Stromal cell of bone marrow (primary cell): ENCODE measurements at regions not wholly inside any gene's neighbourhood (a gene's known extent, or its start where the extent isn't known, plus 50 kb on each side); places are given as distances from the start of the nearest gene placed in this dataset.

Experiments used
- DNase-seq: peaks from one replicate; pipeline ENCODE4 v3.0.0-alpha.2; 2012; ENCODE audit warnings: low read depth

DNA sequence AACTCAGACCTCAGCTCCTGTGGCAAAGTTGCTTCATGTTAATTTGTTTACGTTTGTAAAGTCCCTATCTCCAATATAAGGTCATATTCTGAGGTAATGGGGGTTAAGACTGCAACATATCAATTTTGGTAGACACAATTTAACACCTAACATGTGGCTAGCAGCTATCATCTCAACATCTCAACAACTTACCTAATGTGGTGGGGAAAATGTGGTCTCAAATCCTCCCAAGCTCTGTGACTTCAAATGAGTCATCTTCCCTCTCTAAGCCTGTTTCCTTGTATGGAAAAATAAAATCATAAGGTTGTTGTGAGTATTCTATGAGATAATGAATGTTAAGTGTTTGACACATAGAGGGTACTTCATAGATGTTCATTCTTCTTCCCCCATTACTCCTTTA lies 443.3 kb downstream of the CDK5RAP2 start:
- peak; percentile 3 for DNase-seq

DNA sequence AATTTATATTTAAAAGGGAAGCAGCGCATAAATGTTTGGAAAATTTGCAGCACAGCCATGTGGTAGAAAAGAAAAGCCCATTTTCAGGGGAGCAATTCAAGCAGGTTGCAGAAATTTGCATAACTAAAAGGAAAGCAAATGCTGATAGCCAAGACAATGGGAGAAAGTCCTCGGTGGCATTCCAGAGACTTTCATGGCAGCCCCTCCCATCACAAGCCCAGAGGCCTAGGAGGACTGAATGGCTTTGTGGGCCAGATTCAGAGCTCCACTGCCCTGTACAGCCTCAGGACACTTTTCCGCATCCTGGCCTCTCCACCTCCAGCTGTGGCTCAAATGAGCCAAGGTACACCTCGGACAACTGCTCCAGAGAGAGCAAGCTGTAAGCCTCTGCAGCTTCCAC lies 462.9 kb downstream of the CDK5RAP2 start:
- no peak for DNase-seq

DNA sequence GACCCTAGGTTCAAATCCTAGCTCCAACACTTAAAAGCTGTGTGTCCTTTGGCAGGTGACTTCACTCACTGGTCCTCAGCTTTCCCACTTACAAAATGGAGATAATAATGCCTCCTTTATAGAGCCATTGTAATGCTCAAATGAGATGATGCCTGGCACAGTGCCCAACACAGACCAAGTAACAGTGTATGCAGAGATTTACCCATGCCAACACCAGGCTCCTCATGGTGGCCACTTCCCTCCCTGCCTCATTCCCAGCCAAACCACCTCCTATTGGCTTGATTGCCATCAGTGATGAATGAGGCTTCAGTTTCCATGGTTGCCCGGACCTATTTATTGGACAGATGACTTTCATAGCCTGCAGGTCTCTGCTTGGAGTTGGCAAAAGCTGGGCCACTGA lies 469.4 kb downstream of the CDK5RAP2 start:
- DNase-seq, result no peak

DNA sequence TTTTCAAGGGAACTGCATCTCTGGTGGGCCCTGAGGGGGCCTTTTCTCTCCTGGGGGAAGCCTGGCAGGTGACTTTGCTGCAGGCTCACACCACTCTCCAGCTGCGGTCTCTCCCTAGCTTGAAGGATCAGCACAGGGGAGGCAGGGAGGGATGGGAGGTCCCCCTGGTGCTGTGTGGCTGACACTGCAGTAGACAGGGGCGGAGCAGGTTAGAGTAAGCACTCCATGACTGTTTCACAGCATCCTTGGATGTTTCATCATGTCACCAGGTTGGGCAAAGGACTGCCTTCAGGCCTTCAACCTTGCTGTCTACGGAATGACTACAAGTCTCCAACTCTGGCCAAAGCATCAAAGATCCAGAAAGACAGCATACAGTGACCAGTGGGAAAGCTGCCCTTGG lies 470.7 kb downstream of the CDK5RAP2 start:
- DNase-seq, result no peak

DNA sequence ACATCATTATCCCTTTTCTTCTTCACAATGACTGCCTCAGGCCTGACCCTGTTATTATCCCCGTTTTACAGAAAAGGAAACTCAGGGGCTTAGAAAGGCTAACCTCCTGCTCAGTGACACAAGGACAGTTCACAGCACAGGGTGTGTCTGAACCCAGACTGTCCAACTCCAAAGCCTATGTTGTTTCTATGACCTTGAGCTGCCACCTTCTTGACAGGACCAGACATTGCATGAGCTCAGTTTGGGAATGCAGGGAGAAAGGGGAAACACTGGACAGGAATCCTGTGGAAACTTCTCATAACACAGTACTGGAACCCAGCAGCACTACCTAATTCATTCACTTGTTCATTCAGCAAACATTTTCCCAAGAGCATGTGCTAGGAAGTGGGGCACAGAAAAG lies 472.8 kb downstream of the CDK5RAP2 start:
- DNase-seq, result no peak

DNA sequence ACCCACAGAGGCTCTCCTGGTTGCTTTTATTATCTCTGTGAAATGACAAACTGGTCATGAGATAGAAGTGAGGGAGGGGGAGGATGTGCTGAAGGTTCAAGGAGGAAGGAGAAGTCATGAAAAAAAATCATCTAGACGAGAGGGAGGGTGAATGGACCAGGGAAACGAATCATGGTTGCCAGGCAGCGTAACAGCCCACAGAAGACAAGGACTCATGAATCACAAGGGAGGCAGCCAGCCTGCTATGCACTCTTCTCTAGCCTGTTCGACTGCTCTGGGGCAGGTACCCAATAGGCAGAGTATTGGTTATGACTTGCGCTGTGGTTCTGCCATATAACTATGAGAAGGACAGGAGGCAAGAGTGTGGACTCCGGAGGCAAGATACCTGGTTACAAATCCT lies 475.2 kb downstream of the CDK5RAP2 start:
- no peak for DNase-seq

DNA sequence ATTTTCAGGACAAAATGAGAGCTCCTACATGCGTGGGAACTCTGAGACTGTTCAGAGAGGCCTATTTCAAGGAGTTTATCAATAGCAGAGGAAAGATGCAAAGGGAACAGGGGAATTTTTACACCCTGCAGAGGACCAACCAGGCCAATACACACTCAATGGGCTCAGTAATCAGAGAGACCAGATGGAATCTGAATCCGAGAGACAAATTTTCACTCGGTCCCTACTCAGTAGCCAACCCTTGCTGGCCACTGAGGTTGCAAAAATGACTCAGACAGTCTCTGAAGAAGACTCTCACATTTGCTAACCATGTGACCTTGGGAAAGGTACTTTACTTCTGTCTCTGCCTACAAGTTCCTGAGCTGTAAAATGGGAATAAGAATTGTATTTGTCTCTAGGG lies 479.4 kb downstream of the CDK5RAP2 start:
- no peak for DNase-seq

DNA sequence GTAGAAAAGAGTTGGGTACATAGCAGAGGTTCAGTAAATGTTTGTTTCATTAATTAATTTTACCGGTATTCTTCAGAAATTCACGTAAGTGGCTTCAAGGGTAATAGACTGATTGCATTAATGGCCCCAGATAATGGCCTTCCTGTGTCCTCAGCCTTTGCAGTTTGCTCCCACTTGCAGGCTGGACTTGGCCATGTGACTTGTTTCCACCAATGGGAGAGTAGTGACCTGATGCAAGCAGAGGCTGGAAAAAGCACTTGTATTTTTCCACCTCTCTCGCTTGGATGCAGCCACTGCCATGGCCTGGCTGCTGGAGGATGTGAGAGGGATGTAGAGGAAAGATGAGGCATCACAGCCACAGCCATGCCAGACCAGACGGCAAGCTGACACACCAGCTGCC lies 480.9 kb downstream of the CDK5RAP2 start:
- no peak for DNase-seq

DNA sequence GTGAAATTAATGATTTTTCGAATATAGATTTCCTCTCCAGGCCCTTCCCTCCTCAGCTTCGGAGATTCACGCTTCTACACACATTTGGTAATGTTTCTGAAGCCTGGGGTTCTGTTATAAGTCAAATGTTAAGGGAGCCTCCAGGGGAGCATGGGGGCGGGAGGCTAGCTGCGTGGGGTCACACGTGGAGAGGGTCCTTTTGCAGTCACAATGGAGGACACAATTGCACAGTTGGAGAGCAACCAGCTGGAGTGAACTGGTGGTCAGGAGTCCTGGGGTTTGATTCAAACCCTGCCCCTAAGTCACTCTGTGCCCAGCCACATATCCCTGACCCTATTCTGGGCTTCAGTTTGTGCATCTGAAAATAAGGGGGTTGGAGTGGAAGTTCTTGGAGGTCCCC lies 481.4 kb downstream of the CDK5RAP2 start:
- no peak for DNase-seq

DNA sequence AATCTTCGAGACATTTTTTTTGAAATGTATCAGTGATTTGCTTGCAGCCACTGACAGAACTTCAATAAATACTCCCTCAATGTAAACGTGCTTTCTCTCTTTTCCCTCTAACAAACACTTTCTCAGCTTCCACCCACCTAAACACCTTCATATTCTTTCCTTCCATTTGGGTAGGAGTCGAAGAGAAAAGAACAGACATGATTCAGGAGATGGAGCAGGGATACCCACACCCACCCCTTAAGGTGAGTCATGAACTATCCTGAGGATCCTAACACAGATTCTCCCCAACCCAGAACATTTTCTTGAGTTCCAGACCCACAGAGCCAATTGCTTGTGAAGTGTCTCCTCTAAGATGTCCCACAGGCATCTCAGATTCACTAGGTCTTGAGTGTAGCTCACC lies 488.8 kb downstream of the CDK5RAP2 start:
- no peak for DNase-seq

DNA sequence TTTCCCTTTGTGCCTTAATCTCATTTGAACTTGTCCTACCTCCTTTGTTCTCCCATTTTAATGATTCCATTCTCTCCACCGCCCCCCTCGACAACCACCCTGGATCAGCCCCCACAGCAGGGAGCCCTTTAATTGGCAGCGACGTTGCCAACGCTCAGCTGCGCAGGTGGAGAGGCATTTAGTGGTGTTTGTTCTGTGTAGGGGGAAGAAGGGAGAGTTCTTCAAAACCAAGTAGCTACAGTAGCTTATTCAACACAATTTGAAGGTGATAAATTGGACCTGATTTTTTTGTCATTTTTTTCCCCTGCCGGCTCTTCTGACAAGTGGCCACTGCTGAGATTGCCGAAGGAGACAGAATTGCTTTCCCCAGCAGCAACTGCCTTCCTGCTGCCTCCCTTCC lies 499.1 kb downstream of the CDK5RAP2 start:
- no peak for DNase-seq

DNA sequence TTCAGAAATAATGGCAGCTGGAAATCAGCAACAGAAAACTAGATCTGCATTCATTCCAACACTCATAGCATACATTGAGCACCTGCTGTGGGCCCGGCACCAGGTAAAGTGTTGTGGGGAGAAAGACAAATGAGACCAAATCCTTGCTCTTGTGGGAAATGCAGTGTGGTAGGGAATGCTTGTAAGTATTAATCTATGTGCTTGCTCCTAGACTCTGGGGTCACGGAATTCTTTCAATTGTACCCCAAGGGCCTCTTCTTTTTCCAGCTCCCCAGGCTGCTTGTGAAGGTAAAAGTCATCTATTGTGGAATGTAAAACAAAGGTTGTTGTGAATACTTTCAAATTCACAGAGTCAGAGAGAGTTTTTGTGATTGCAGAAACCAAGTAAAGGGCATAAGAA lies 501.9 kb downstream of the CDK5RAP2 start:
- DNase-seq, result no peak

DNA sequence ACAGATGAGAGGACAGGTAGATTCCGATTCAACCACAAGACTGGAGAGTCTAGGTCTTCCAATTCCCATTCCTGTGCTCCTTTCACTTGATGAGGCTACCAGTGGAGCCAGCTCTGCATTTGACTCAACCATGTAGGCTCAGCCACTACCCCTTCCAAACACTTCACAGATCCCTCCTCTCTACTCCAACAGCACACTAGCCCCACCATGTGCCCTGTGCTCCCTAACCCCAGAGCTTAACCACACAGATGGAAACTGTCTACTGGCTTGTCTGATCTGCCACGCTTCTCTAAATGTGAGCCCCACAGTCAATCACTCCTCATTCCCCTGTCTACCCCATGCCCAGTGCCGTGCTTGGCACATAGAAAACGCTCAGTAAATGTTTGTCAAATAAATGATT lies 508.2 kb downstream of the CDK5RAP2 start:
- no peak for DNase-seq

DNA sequence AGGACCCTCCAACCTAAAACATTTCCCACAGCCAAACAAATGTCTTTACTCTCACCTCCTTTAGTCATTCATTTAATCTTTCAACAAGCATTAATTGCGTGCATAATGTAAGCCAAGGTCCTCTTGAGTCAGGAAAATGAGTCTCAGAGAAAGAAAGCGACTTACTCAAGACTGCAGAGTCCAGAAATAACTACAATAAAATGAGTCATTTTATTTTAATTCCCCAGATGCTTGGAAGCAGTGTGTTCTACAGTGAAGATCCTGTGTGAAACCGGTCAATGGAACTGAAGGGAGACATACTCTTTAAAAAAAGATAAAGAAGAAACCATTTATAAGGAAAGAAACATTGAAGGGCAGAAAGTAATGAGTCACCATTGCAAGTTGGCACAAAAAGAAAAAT lies 513.7 kb downstream of the CDK5RAP2 start:
- DNase-seq, result peak; percentile 40

DNA sequence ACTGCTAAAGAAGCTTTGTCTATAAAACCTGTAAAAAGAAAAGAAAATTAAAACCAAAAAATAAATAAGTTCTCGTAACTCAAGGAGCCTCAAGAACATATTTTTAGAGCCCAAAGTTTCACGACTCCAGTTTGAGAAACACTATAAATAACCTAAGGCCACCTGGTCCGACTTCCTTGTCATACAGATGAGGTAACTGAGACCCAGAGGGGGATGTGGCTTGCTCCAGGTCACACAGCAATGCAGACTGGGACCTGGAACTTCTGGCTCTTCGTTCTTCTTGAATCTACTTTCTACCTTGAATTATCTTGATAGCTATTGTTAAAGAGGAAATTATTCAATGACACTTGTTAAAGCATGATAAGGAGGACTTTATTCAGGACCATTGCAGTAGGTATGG lies 514.8 kb downstream of the CDK5RAP2 start:
- DNase-seq, result no peak

DNA sequence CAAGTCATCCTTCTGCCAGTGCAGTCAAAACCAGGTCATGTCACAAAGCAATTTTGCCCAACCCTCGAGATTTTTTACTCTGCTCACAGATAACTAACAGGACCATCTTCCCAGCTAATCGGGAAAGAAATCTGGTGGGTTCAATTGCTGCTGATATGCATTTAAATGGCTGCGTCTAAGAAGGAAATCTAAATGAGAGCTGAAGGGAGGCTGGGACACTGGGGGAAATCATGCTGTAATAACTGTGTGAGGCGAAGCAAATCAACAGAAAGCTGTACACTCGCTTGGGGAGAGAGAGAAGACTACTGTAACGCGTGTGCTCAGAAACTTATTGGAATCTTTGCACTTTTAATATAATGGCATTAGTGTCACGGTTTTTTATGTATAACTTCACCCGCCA lies 535.0 kb downstream of the CDK5RAP2 start:
- no peak for DNase-seq

DNA sequence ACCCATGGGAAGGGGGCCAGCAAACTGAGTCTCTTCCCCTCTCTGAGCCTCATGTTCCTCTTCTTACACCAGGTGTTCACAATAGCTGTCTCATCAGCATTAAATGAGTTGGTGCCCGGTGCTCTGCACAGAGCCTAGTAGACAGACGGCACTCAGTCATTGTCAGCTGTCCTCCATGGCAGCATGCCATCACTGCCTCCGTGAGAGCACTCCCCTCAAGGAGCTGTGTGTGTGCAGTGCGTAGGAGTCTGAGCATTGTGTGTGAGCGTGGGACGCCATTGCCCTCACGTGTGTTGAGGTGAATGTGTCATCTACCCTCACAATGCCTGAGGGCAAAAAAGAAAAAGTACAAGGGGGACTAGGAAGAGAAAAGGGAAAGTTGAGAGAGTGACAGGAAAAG lies 536.5 kb downstream of the CDK5RAP2 start:
- DNase-seq, result no peak

DNA sequence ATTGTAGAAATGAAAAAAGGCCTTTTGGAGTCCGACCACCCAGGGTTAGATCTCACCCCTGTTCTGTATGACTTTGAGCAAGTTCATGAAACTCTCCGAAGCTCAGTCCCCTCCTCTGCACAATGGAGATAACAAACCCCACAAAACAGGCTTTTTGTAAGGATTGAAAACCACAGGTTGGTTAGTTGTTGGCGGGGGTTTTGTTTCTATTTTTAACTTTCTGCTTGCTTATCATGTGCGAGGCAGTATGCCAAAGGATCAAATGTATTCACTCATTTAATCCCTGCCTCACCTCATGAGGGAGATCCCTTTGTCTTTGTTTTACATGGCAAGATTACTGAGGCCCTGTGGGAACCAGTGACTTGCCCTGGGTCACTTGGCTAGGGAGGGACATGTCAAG lies 539.1 kb downstream of the CDK5RAP2 start:
- DNase-seq, result no peak

DNA sequence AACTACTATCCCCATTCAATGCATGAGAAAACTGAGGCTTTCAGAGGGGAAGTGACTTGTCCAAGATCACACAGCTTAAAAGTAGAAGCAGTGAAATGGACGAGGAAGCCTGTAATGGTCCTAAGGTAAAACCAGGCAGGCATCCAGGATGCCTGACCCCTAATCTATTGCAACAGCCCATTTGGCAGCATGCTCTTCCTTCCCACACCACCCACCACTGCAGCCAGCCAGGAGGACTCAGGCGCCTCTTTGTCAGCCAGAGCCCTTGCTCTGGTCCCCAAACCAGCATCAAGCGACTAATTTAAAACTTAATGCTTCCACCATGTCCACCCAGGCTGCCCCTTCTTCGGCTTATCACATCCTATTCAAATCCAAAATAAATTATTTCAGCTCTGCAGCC lies 541.6 kb downstream of the CDK5RAP2 start:
- no peak for DNase-seq

DNA sequence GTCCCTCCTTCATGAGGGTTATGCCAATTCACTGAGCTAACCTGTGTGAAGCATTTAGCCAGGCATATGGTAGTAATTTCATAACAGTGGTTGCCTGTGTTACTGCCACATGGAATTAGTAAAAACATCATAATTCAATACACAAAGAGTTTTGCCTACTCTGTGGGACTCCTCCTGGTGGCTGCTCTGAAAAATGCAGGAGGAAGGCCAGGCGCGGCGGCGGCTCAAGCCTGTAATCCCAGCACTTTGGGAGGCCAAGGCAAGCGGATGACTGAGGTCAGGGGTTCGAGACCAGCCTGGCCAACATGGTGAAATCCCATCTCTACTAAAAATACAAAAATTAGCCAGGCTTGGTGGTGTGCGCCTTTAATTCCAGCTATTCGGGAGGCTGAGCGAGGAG lies 547.3 kb downstream of the CDK5RAP2 start:
- DNase-seq, result peak; percentile 4

DNA sequence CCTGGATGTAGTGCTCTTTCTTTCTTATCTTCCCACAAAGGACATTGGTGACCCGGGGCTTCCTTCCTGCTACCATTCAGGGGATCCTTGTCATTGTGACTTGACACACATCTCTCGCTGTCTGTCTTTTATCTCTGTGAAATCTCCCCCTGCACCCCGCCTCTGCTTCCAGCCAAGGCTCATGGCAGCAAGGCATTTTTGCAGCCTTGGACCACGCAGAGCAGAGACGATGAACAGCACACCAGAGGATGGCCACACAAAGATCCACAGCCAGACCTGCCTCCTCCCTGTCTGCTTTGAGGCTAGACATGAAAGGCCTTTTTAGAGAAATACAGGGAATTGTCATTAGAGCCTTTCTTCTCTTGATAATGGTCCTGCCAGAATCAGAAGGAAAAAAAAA lies 549.1 kb downstream of the CDK5RAP2 start:
- DNase-seq, result no peak

DNA sequence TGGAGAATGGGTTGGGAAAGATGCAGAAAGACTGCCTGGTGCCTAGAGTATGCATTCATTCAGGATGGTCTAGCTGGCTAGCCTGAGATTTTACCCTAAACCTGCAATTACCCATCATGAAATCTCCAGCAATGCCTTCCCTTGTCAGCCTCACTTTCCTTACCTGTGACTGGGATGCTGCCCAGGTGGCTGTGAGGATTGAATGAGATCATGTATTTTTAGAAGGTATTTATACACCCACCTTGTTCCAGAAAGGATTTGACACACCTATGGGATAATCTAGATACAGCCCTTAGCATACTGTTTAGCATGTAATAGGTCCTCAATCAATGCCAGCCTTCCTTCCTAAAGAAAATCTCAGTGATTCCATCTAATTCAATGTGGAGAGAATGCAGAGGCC lies 561.4 kb downstream of the CDK5RAP2 start:
- no peak for DNase-seq

DNA sequence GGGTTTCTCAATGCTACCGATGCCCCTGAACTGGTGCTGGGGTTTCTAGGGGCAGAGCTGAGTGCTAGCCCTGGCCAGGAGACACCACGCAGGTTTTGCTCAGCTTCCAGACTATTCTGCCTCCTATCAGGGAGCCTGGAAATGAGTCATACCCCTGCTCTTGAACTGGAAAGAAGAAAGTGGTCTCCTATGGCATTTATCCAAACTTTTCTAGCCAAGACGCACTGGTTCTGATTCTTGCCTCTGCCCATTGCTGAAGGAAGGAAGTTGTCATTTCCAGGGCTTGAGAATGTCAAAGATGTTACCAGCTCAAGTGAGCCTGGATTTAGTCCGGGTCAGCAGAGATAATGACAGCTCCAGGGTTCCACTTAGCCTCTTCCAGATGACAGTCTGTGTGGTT lies 561.9 kb downstream of the CDK5RAP2 start:
- DNase-seq, result no peak

DNA sequence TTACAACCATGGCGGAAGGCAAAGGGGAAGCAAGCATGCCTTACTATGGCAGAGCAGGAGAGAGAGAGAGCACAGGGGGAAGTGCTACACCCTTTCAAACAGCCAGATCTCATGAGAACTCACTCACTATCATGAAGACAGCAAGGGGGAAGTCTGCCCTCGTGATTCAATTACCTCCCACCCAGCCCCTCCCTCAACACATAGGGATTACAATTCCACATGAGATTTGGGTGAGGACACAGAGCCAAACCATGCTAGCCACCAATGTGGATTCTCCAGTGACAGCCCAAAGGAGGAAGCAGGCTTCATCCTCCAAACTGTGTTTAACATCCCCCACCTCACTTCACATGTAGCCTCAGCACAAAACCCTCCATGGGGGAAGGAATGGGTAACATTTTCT lies 563.7 kb downstream of the CDK5RAP2 start:
- no peak for DNase-seq

DNA sequence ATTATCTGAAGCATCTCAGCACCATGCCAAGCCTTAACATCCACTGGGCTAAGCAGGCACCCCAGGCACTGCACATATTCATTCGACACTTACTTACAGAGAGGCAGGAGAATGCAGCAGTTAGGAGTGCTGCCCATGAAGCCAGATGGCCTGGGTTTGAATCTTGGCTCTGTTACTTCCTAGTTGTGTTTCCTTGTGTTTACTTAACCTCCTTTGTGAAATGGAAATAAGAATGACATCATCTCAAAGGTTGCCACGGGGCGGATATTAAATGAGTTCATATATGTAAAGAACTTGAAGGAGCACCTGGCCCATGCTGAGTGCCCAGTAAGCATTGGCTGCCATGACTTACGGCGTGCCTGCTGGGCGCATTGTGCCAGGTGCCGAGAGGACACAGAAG lies 565.2 kb downstream of the CDK5RAP2 start:
- DNase-seq, result no peak
